ENCODE measurements at regions not wholly inside any gene's neighbourhood (a gene's known extent, or its start where the extent isn't known, plus 50 kb on each side); places are given as distances from the start of the nearest gene placed in this dataset.

GRCh38 chr13:70884196-70884595, 775.9 kb upstream of the KLHL1 start:
- DNase-seq: no peak

- DNase-seq: no peak
Measured at GRCh38 chr13:70874636-70875035, 766.4 kb upstream of the KLHL1 start.

GRCh38 chr13:70864731-70865130, 756.5 kb upstream of the KLHL1 start:
- DNase-seq: no peak

- no peak for DNase-seq
Measured at GRCh38 chr13:70856711-70857110, 748.5 kb upstream of the KLHL1 start.

GRCh38 chr13:70856025-70856424, 747.8 kb upstream of the KLHL1 start:
- no peak for DNase-seq

- no peak for DNase-seq
Measured at GRCh38 chr13:70849222-70849621, 741.0 kb upstream of the KLHL1 start.

- DNase-seq: no peak
Measured at GRCh38 chr13:70844391-70845108, 736.3 kb upstream of the KLHL1 start.

- DNase-seq: no peak
Measured at GRCh38 chr13:70842062-70842644, 733.9 kb upstream of the KLHL1 start.

- DNase-seq: no peak
Measured at GRCh38 chr13:70841240-70842061, 733.2 kb upstream of the KLHL1 start.

GRCh38 chr13:70835371-70835770, 727.1 kb upstream of the KLHL1 start:
- no peak for DNase-seq

- no peak for DNase-seq
Measured at GRCh38 chr13:70829748-70830147, 721.5 kb upstream of the KLHL1 start.

- DNase-seq: no peak
Measured at GRCh38 chr13:70817576-70817975, 709.3 kb upstream of the KLHL1 start.

- DNase-seq: no peak
Measured at GRCh38 chr13:70816853-70817252, 708.6 kb upstream of the KLHL1 start.

GRCh38 chr13:70814684-70815083, 706.4 kb upstream of the KLHL1 start:
- DNase-seq: no peak

- DNase-seq: no peak
Measured at GRCh38 chr13:70812481-70812880, 704.2 kb upstream of the KLHL1 start.

GRCh38 chr13:70809588-70809987, 701.3 kb upstream of the KLHL1 start:
- DNase-seq: no peak

GRCh38 chr13:70798385-70798784, 690.1 kb upstream of the KLHL1 start:
- no peak for DNase-seq

- no peak for DNase-seq
Measured at GRCh38 chr13:70795484-70795883, 687.2 kb upstream of the KLHL1 start.

GRCh38 chr13:70792121-70792520, 683.9 kb upstream of the KLHL1 start:
- no peak for DNase-seq

GRCh38 chr13:70789751-70790150, 681.5 kb upstream of the KLHL1 start:
- no peak for DNase-seq

GRCh38 chr13:70788074-70788473, 679.8 kb upstream of the KLHL1 start:
- no peak for DNase-seq

- DNase-seq: no peak
Measured at GRCh38 chr13:70784207-70784989, 676.1 kb upstream of the KLHL1 start.

GRCh38 chr13:70769817-70770216, 661.6 kb upstream of the KLHL1 start:
- DNase-seq: no peak

Measured in C1 segment of cervical spinal cord (tissue), 14 donors.